Medulla oblongata (tissue), 1 donor: ENCODE measurements at regions not wholly inside any gene's neighbourhood (a gene's known extent, or its start where the extent isn't known, plus 50 kb on each side); places are given as distances from the start of the nearest gene placed in this dataset.

Source experiments
- DNase-seq: peaks from one replicate; pipeline ENCODE4 v3.0.0-alpha.2; 2015; ENCODE audit errors: extremely low spot score

DNA sequence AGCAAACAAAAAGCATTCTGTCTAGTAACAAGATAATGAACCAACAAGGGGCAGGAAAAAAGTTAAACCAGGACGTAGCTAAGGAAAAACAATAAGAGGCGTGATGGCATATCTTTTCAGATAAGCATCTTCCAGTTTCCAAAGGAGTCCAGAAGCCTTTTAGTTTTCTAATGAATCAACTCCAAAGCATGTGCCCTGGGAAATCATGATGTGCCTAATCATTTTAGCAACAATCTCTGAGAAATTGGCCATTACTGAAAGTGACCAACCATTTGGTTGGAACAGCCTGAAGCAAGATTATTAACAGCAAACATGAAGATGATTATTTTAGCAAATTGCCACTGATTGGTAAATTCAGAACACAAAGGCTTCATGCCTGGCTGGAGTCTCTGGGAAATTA, 440.9 kb upstream of the MAF start:
- no peak for DNase-seq

- DNase-seq, result no peak
Measured at GRCh38 chr16:80040814-80041213, 440.3 kb upstream of the MAF start.

DNA sequence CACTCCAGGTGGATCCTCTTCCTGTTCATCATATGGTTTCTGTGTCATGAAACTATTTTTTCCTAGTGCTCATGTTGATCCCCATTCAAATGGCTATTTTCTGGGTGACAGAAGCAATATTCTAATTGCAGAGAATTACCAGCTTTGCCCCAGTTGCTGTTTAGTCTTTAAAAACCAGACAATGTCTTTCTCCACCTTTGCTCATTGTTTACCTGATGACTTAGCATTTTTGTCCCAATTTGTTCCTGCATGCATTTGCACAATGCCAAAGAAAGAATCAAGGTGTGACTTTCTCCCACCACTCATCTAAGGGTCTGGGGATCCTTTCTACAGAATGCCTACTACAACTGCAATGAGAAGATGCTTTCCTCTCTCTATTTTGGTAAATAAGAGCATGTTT, 439.9 kb upstream of the MAF start:
- no peak for DNase-seq

DNA sequence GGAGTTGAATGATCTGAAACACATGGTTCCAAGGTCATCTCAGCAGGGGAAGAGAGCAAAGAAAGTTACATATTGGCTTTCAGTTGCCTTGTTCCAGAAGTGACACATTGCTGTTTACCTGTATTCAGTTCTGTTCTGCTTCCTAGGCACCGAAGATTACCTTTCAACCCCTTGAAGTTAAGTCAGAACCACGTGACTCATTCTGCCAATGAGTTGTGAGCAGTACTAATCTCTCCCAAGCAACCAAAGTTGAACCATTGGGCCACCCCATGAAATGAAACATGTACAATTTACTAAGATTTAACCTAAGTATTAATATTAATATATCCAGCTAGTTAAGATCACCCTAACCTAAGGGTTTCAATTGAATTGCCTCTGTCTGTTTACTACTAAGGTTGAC, 439.2 kb upstream of the MAF start:
- no peak for DNase-seq

GRCh38 chr16:80038566-80038965, 438.0 kb upstream of the MAF start:
- DNase-seq, result no peak

- DNase-seq, result no peak
Measured at GRCh38 chr16:80034948-80035663, 434.6 kb upstream of the MAF start.

DNA sequence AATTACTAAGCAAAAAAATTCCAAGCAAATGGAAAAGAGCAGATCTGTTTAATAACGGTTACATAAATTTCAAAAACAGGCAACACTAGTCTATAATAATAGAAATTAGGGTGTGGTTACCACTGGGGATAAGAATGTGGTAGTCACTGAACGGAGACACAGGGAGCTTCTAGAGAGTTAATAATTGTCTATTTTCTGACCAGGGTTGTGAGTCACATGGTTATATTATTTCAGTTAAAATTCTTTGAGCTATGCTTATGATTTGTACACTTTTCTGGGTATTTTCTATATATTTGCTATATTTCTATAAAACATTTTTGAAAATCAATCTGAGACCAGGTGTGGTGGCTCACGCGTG, 433.9 kb upstream of the MAF start:
- no peak for DNase-seq

GRCh38 chr16:80033783-80034468, 433.4 kb upstream of the MAF start:
- no peak for DNase-seq

DNA sequence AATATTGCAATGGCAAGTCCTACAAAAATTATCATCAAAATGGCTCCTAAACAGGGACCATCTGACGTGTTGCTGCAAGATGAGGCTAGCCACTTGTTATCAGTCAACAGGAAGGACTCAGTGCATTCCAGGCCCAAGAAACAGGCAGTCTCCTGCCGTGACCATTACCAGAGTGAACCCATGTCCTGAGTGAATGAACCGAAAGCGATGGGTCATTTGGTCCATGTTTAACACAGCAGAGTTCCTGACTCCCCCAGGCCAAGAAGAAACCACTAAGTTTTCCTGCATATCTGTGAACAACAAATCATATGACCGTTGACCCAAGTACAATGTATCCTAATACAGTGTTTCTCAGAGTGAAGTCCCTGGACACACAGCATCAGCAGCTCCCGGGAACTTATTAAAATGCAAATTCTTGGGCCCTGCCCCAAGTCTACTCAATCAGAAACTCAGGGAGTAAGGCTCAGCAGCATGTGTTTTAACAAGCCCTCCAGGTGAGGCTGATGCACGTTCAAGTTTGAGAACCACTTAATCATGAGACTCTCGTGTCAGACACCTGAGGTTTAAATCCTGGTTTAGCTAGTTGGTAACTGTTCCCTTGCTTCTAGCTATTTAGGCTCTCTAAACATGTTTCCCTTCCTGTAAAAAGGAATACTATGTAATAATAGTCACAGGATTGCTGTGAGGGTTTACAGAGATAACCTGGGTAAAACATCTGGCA, 429.4 kb upstream of the MAF start:
- no peak for DNase-seq

DNA sequence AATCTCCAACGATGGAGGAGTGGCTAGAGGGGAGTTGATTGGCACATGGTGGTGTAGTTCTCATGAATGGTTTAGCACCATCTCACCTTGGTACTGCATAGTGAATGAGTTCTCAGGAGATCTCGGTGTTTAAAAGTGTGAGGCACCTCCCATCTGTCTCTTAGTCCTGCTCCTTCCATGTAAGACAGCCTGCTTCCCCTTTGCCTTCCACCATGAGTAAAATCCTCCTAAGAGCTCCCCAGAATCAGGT, 428.8 kb upstream of the MAF start:
- no peak for DNase-seq

DNA sequence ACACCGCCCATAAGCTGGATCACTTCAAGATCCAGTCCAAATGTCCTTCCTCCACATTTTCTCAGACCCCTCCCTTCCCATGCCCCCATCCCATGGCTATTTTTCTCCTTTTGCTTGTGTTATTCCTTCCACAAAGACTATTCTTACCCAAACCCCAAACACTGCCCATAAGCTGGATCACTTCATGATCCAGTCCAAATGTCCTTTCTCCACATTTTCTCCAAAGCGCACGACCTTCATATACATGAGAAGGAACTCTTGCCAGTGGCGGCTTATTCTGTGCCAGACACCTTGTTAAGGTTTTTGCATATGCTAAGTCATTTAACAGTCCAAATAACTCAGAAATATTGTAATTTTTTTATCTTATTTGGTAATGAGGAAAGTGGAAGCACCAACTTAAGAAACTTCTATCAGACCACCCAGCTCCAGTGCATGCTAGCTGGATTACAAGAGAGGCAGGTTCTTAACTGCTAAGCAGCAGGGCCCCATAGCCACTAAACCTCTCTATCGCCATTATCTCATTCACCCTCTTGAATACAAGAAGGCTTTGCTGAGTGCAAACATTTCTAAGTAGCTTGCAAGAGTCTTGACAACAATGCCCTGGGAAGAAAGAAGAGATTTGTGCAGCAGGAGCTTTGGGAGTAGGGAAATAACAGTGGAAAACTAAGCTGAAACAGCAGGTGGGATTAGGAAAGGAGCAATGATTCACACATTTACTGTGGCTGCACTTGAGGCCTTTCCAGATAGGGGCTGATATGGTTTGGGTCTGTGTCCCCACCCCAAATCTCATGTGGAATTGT, 428.2 kb upstream of the MAF start:
- DNase-seq, result no peak

GRCh38 chr16:80027007-80027965, 426.7 kb upstream of the MAF start:
- no peak for DNase-seq

DNA sequence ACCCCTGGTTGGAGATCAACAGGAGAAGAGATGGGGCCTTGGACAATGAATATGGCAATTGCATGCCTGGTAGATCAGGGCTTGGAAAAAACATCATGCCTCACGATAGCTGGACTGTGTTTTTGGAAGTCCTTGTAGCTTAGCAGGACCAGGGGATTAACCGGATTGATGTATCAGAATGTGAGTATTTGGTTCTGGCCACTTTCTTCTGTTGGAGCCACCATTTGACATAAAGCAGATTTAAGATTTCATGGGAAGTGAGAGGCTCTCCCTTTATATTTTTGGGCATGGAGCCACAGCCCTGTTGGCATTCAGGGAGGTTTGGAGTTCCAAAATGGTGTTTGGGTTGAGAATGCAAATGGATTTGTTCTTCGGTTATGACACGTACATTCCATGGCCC, 424.7 kb upstream of the MAF start:
- no peak for DNase-seq

DNA sequence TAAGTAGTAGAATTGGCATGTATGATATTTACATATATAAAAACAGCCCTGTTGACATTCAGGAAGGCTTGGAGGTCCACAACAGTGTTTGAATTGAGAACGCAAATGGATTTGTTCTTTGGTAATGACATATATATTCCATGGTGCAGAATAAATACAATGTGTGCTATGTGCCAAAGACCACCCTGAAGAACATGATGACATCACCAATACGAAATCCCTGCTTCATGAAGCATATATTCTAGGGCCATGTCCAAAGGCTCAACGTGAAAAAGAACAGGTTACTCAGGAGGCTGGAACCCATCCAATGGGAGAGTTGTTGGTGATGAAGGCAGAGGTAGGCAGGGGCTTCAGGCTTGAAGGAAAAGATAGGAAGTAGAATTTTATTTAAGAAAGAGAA, 423.9 kb upstream of the MAF start:
- no peak for DNase-seq

DNA sequence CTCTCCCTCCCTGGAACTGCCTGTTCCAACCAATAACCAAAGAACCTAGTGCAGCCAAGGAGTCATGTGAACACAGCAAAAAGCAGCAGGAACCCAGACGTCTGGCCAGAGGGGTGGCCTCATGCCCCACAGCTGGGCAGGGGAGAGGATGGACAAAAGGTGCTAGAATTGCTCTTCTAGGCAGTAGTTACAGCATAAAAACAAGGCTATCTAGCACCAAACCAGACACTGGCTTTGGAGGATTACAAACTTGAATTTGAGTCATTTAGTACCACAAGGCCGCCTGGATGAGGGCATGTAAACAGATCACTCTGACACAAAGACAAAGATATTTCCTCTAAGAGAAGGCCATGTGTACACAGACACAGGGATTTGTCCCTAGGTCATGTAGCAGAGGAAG, 423.3 kb upstream of the MAF start:
- DNase-seq, result no peak

DNA sequence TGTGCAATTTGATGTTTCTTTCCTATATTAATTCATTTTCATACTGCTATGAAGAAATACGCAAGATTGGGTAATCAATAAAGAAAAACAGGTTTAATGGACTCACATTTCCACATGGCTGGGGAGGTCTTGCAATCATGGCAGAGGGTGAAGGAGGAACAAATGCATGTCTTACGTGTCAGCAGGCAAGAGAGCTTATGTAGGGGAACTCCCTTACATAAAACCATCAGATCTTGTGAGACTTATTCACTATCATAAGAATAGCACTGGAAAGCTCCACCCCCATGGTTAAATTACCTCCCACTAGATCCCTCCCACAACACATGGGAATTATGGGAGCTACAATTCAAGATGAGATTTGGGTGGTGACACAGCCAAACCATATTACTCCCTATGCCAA, 418.9 kb upstream of the MAF start:
- DNase-seq, result no peak

DNA sequence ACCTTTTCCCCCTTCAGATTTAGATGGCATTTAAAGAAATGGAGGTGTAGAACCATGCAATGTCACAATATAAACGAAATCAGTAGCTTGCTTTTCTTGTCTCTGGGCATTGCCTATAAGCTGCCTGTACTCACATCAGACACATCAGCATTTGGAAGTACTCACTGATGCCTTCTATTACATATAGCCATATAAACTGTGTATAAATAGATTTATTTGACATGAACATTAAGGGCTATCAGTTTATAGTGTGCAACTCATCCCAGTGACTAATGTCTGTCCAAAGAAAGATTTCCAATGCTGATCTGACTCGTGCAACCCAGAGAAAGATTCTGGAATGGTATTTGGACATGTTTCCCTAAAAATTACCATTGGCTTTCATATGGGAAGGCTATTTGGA, 417.9 kb upstream of the MAF start:
- no peak for DNase-seq

GRCh38 chr16:80016731-80017326, 416.3 kb upstream of the MAF start:
- DNase-seq, result no peak

DNA sequence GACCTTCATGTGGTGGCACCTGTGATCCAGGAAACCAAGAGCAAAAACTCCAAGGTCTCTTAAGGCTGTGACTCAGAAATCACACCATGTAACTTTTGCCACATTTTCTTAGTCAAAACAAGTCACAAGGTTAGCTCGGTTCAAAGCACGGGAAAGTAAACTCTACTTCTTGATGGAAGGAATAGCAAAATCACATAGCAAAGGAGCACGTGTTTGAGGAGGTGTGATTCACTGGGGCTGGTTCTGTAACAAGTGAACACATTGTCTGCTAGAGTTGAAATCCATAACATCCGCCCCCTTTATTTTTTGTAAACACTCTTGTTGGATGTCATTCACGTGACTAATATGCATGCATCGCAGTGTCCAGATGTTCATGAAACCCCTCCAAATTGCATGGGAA, 415.0 kb upstream of the MAF start:
- no peak for DNase-seq

DNA sequence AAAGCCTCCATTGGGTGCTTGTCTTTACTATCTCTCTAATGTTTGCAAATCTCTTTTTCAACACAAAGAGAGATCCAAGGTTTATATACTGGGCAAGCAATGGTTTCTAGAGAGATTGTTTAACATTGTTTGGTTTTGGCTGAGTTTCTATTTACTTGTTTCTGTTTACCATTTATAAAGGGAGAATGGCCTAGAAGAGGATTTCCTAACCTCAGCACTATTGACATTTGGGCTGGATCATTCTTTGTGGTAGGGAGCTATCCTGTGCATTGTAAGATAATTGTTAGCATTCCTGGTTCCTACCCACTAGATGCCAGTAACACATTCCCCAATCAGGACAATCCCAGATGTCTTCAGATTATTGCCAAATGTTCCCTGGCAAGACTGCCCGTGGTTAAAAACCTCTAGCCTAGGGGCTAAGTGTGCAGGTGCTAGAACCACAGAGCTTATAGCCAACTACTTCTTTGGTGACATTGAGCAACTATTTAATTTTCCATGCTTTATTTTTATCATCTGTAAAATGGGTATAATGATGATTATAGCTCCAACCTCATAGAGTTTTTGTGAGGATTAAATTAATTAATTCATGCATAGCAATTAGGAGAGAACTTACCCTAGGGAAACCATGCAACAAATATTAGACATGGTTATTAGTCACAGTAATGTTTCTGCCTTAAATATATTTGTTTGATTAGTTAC, 413.9 kb upstream of the MAF start:
- DNase-seq, result no peak

DNA sequence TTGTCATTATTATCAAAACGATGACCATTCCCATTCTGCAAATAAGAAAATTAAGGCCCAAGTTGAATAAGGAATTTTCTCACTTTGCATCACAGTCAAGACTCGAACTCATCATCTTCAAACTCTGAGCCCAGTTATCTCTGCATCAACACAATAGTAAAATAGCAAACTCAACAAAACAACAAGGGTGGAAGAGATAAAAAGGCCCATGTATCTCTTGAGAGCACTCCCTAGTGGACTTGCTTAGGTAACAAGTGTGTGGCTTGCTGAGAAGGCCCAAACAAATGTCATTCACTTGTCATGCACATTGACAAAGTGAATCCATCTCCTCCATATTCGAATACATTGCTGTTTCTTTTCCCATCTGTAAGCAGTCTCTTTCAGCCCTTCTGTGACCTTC, 412.0 kb upstream of the MAF start:
- no peak for DNase-seq
